Stimulated activated naive B cell treated with anti-CD40 and anti-IgM and Interleukin-4, amounts not matched to agents 10 μg/mL and 1 μg/mL and 100 μg/mL, for 72 hours (primary cell): ENCODE measurements at regions not wholly inside any gene's neighbourhood (a gene's known extent, or its start where the extent isn't known, plus 50 kb on each side); places are given as distances from the start of the nearest gene placed in this dataset.

ENCODE experiments used
- ATAC-seq, 2 donors: fragments of 150-1000 bp; cut with Tn5 transposase; replicated peaks; 2 replicates each; pipeline ENCODE4 v1.10.0; 2021; ENCODE audit warnings: moderate library complexity in 1 of 2
- DNase-seq: peaks from one replicate; pipeline ENCODE4 v3.0.0; 2021
- H3K27ac Mint-ChIP-seq: one replicate; pipeline ENCODE4 v1.8.0; 2022; ENCODE audit warnings: mild to moderate bottlenecking, mixed read lengths
- H3K27me3 Mint-ChIP-seq, 2 donors: one replicate each; pipeline ENCODE4 v1.8.0; 2022; ENCODE audit warnings: mixed read lengths in 2 of 2
- H3K36me3 Mint-ChIP-seq, 2 donors: one replicate each; pipeline ENCODE4 v1.8.0; 2022; ENCODE audit warnings: mixed read lengths in 2 of 2, mild to moderate bottlenecking in 1 of 2
- H3K4me1 Mint-ChIP-seq, 2 donors: one replicate each; pipeline ENCODE4 v1.8.0; 2022; ENCODE audit warnings: mixed read lengths in 2 of 2, mild to moderate bottlenecking in 1 of 2
- H3K4me3 Mint-ChIP-seq, 2 donors: one replicate each; pipeline ENCODE4 v1.8.0; 2022; ENCODE audit warnings: mild to moderate bottlenecking in 2 of 2, mixed read lengths in 2 of 2, moderate library complexity in 1 of 2
- H3K9me3 Mint-ChIP-seq, 2 donors: one replicate each; pipeline ENCODE4 v1.8.0; 2022; ENCODE audit warnings: mixed read lengths in 2 of 2, mild to moderate bottlenecking in 1 of 2

- Mint-ChIP-seq H3K27ac (no peak overlapping the region), H3K27me3 (no peaks in the 10 kb centered on the region), H3K4me1 (no peaks in the 10 kb centered on the region), H3K4me3 (no peak overlapping the region), H3K36me3 (no peaks in the 10 kb centered on the region), H3K9me3 (no peaks in the 10 kb centered on the region)
- ATAC-seq: no peak
- no peak for DNase-seq
These were observed 332.1 kb downstream of the ASMT start for GRCh38 chrX:1946974-1947373.
